ENCODE measurements at regions not wholly inside any gene's neighbourhood (a gene's known extent, or its start where the extent isn't known, plus 50 kb on each side); places are given as distances from the start of the nearest gene placed in this dataset.

GRCh38 chrX:134163836-134164235 lies 73.1 kb upstream of the CCDC160 start:
- TF ChIP-seq CTCF (IDR thresholded peaks at IDR 0.05) (no peak), POLR2A (IDR thresholded peaks at IDR 0.05) (no peak)

All from tibial nerve (tissue), 3 donors.